T-helper 2 cell treated with Interferon-gamma antibody and Interleukin-4, amounts not matched to agents 100 ng/mL and 5 ng/mL, for 36 hours (primary cell): ENCODE measurements at regions not wholly inside any gene's neighbourhood (a gene's known extent, or its start where the extent isn't known, plus 50 kb on each side); places are given as distances from the start of the nearest gene placed in this dataset.

Experiments used
- intact Hi-C: fragments of 100-400 bp; cut with micrococcal nuclease; formaldehyde crosslinking; loops from one replicate; pipeline ENCODE4 v1.15.1; 2023

DNA sequence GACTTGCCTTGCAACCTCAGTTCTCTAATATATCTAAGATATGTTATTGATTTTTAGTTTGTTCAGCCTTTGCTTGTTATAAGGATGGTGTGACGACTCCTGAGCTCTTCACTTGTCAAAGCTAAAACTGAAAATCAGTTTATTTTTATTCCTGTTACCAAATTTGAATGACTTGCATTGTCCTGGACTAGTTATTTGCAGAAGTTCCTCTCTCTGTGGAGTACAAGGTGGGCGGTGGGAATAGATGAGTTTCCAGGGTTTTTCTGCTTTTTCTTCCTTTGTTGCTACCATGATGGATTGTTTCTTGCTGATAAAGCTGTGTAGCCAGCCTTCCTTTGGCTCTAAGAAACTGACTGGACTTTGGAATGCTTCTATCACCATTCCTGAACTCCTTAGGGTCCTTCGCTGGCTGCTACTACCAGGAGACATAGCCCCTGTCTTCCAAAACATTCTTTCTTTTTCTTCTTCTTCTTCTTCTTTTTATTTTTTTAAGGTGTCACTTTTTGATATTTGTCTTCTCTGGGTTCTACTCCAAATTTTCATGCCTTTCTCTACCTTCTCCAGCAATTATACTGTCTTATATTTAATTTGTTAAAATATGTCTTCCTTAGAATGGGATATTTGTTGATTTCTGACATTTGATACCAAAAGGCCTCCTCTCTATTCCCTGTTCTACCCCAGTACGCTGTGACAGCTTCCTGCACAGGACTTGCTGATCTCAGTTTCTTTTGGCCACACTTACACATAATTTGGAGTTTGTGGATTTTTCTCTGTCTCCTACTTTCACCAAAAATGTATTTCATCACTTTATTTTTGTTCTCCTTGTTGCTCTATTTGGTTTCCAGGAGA is 145.1 kb upstream of the THRB start:
- intact Hi-C loops: no loop called here

- intact Hi-C loops: no loop called here
Observed at GRCh38 chr3:24640330-24640877, 145.8 kb upstream of the THRB start.

DNA sequence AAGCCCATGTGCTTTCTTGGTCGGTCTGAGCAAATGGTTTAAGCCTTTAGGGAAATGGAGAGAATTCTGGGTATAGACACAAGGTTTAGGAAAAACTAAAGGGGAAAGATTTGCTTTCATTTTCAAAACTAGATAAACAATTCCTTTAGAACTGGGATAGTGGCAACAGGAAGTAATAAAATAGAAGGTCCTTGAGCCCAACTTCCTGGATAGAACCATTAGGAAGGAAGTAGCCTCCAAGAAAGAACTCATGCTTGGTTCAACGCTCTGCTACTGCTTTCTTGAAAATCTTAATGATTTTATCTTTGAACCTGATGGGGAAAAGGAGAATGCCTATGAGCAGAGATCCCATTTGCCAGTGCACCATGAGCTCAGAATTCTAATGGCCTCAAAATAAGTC is 147.0 kb upstream of the THRB start:
- intact Hi-C loops: no loop called here

DNA sequence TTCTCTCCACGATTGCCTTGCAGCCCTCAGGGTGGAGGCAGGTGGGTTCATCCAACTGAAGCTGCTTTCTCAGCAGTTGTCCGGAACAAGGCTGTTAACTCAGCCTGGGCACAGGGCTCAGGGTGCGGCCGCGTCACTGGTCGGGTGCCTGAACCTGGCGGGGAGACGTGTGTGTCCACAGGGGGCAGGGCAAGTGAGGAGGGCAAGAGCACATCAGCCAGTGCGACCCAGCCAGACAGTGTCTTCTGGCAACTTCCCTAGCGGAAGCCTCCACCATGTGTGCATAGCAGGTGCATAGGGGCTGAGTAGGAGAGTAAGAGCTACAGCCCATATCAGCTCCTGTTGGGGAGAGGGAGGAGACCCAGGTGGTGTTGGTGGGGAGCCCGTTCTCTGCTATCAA is 150.4 kb upstream of the THRB start:
- intact Hi-C loops: no loop called here

DNA sequence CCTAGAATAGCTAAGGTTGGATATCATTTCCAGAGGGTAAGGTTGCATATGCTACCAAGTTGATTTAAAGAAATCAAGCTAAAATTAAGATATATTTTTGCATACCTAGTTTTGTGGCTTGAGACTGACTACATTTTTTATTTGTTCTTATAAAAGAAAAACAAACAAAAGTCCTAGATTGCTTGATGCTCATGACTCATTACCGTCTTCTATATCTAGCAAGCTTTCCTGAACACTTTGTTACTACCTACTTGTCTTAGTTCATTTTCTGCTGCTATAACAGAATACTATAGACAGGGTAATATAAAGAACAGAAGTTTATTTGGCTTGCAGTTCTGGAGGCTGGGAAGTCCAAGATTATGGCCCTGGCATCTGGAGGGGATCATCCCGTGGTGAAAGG is 152.1 kb upstream of the THRB start:
- intact Hi-C loops: no loop called here

DNA sequence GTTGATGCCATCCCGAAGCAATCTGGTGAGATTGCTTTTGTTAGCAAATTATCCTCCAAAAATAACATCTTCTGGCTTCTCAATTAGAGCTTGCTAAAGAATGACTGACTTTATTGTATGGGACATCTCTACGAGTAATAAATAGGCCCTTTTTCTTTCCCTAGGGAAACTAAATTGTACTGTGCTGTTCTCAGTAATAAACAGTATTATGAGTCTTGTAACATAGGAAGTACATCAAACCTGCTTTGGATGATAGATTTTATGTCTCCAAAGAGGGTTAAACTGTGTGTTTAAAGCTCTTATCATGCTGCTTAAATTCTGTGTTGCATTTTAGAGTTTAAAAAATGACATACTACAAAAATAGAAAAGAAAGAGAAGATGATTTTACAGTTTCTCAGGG is 153.4 kb upstream of the THRB start:
- intact Hi-C loops: no loop called here

DNA sequence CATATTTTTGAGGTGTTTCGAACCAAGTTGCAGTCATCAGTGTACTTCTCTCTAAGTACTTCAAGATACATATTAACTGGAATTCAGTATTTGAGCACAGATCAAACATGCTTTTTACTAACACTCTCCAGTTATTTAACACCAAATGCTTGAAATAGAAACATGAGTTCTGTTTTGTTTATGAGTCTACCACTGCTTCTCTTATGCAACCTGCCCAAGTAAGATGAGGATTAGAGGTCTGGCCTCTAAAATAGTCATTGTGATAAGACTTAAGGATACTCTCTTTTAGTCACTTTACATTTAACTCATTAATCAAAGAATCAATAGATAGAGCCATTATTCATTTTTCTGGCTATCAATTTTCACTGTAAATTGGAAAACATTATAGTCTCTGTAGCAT is 156.2 kb upstream of the THRB start:
- intact Hi-C loops: no loop called here

DNA sequence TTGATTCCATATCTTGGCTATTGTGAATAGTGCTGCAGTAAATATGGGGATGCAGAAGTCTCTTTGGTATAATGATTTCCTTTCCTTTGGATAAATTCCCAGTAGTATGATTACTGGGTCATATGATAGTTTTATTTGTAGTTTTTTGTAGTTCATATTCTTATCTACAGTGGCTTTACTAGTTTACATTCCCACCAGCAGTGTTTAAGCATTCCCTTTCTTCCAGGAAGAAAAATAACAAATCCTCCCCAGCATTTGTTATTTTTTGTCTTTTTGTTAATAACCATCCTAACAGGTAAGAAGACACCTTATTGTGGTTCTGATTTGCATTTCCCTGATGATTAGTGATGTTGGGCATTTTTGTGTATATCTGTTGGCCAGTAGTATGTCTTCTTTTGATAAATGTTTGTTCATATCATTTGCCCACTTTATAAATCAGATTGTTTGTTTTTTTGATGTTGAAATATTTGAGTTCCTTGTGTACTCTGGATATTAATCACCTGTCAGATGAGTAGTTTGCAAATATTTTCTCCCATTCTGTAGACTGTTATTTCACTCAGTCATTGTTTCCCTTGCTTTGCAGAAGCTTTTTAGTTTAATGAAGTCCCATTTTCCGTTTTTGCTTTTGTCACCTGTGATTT is 163.3 kb upstream of the THRB start:
- intact Hi-C loops: no loop called here

- intact Hi-C loops: no loop called here
Observed at GRCh38 chr3:24661175-24661584, 166.5 kb upstream of the THRB start.

GRCh38 chr3:24662449-24663345 is 168.0 kb upstream of the THRB start:
- intact Hi-C loops: loop anchor here (2.0 kb wide), 1 partner anchor 78 kb away; no protein-coding TSS in a partner anchor

GRCh38 chr3:24663406-24663805 is 168.8 kb upstream of the THRB start:
- intact Hi-C loops: loop anchor here (2.0 kb wide), 1 partner anchor 79 kb away; no protein-coding TSS in a partner anchor

GRCh38 chr3:24668039-24668438 is 173.4 kb upstream of the THRB start:
- intact Hi-C loops: no loop called here

GRCh38 chr3:24670871-24671270 is 176.2 kb upstream of the THRB start:
- intact Hi-C loops: no loop called here

GRCh38 chr3:24673596-24673995 is 178.9 kb upstream of the THRB start:
- intact Hi-C loops: no loop called here

GRCh38 chr3:24674261-24674660 is 179.6 kb upstream of the THRB start:
- intact Hi-C loops: no loop called here

DNA sequence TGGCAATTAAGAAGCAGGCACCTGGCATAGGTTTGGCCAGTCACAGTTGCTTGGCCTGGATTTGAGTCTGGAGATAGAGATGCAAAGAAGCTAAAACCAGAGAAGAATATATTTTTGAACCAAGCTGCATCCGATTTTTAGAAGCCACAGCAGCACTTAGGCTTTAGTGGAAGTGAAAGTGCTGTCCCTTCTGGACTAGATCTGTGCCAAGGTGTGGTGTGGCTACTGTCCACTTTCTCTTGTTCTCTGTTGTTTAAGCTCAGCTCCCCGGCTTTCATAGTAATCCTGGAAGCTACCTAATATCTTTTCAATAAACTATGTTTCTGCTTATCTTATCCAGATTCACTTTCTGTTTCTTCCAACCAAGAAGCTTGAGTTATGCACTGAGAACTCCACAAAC is 183.4 kb upstream of the THRB start:
- intact Hi-C loops: no loop called here

DNA sequence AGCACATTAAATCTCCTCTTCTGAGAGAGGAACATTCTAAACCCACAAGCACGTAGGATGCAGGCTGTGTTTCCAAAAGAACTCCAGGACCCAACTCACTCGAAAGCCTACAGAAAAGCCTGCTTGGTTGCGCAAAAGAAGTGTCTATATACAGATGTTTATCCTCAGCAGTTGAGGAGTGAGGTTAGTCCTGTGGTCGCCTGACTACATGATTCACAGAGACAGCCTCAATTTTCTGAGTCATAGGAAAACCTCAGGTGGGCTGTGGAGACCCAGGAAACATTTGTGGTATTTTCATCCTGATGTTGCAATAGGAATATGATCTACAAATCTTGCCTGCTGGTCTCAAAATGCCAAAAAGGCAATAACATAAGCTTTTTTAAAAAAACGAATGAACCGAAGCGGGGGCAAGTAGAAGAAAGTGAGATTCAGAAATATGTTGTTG is 183.8 kb upstream of the THRB start:
- intact Hi-C loops: no loop called here

GRCh38 chr3:24679429-24679828 is 184.8 kb upstream of the THRB start:
- intact Hi-C loops: no loop called here

GRCh38 chr3:24680214-24680967 is 185.7 kb upstream of the THRB start:
- intact Hi-C loops: loop anchor here (10.0 kb wide), 2 partner anchors 416 to 686 kb away; no protein-coding TSS in a partner anchor

- intact Hi-C loops: loop anchor here (10.0 kb wide), 2 partner anchors 417 to 687 kb away; no protein-coding TSS in a partner anchor
Observed at GRCh38 chr3:24682141-24682547, 187.5 kb upstream of the THRB start.
